Pancreas (tissue), 10 donors: ENCODE measurements at regions not wholly inside any gene's neighbourhood (a gene's known extent, or its start where the extent isn't known, plus 50 kb on each side); places are given as distances from the start of the nearest gene placed in this dataset.

ENCODE experiments used
- ATAC-seq, 4 donors: fragments of 200-7000 bp; cut with Tn5 transposase; one replicate each; pipeline versions ENCODE4 v1.8.0 to v1.9.1; 2020; ENCODE audit warnings: mild to moderate bottlenecking in 4 of 4, moderate library complexity in 4 of 4
- DNase-seq, 6 donors: peaks; one replicate each; pipeline ENCODE4 v3.0.0-alpha.2; 2020
- FAIRE-seq: peaks from 2 replicates; lab custom pipeline; 2012; peaks lifted over from hg19 to GRCh38; lab: Jason Lieb, UNC
- H3K27ac ChIP-seq, 4 donors: fragments of 200-600 bp; sonication (generic); 1 replicate in 3 of 4; 2 replicates in 1 of 4; pipeline versions ENCODE4 v1.5.0 to v1.8.0; 2020
- H3K27me3 ChIP-seq, 4 donors: fragments of 200-600 bp; one replicate each; pipeline ENCODE4 v1.8.0; 2021
- H3K36me3 ChIP-seq, 3 donors: fragments of 200-600 bp; sonication (generic) in 1 of 3; one replicate each; pipeline versions ENCODE4 v1.5.0 to v1.8.0; 2020 to 2021
- H3K4me1 ChIP-seq, 3 donors: fragments of 200-600 bp; one replicate each; pipeline ENCODE4 v1.8.0; 2021
- H3K4me3 ChIP-seq, 4 donors: fragments of 200-600 bp; sonication (generic) in 2 of 4; one replicate each; pipeline versions ENCODE4 v1.5.0 to v1.8.0; 2020 to 2021
- H3K9me3 ChIP-seq, 4 donors: fragments of 200-600 bp; one replicate each; pipeline ENCODE4 v1.8.0; 2021
- WGBS, 2 donors: extraction: QIAGEN DNeasy Blood & Tissue Kit; methylation state at CpG; one replicate each; pipeline ENCODE4 v1.1.7; 2013; 5-methylcytosine and 5-hydroxymethylcytosine counted together
- intact Hi-C, 3 donors: fragments of 100-400 bp; cut with DNase I; formaldehyde crosslinking; loops; one replicate each; pipeline versions ENCODE4 v1.11.1 to v1.14.2; 2022
- TF ChIP-seq, protein P1 (sequence below), 4 donors: fragments of 200-600 bp; sonication (generic) in 3 of 4; IDR thresholded peaks; one replicate each; pipeline versions ENCODE4 v1.5.0 to v1.8.0; 2021; ENCODE audit warnings: antibody characterized with exemption in 4 of 4
- donor health status: healthy with polysubstance abuse.
- donor health status: DM: no; HTN: no; CAD: no; lungs with moderate emphysema.
- donor health status: DM: no; HTN: no; CAD: no.
- donor health status: control.
- donor health status: control.
- donor health status: Bipolar disorder and iron deficiency.
- donor health status: DM: yes; HTN: yes; CAD: no.
- donor health status: DM: no; HTN: no; CAD: no.
- donor health status: DM: no; HTN: no; CAD: no.
- donor health status: DM: yes; HTN: yes; CAD: no.

DNA sequence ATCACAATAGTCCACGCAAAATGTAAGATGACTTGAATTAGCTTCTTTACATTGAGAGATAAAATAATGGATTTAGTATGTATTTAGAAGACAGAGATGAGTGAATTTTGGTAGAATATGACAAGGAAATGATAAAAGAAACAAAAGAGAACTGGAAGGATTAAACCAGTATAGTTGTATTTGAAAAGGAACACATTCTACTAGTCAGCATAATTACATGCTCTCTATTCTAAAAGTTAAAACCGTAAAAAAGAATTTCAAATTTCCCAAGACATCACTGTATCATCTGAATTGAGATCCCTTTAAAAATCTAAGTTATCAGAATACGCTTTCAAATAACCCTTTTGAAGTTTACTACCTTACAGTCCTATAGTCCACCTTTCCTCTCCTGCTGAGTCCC is 1156.7 kb upstream of the PCDH9 start:
- WGBS, 2 donors: 53 to 88% methylated on average over 3 of the region's 3 CpGs
- ATAC-seq (no peak), FAIRE-seq (no peak), DNase-seq (no peak)
- no peak overlapping the region for H3K4me3 ChIP-seq
- TF ChIP-seq, protein P1, sequence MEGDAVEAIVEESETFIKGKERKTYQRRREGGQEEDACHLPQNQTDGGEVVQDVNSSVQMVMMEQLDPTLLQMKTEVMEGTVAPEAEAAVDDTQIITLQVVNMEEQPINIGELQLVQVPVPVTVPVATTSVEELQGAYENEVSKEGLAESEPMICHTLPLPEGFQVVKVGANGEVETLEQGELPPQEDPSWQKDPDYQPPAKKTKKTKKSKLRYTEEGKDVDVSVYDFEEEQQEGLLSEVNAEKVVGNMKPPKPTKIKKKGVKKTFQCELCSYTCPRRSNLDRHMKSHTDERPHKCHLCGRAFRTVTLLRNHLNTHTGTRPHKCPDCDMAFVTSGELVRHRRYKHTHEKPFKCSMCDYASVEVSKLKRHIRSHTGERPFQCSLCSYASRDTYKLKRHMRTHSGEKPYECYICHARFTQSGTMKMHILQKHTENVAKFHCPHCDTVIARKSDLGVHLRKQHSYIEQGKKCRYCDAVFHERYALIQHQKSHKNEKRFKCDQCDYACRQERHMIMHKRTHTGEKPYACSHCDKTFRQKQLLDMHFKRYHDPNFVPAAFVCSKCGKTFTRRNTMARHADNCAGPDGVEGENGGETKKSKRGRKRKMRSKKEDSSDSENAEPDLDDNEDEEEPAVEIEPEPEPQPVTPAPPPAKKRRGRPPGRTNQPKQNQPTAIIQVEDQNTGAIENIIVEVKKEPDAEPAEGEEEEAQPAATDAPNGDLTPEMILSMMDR (IDR thresholded peaks at IDR 0.05): no peak
- H3K9me3 ChIP-seq: no peaks in the 10 kb centered on the region
- H3K36me3 ChIP-seq: no peaks in the 10 kb centered on the region
- H3K4me1 ChIP-seq: peaks cover 0 to 5% (median 0%) of the 10 kb centered on the region in 3 donors
- no peaks in the 10 kb centered on the region for H3K27me3 ChIP-seq
- intact Hi-C loops: no loop called here
- H3K27ac ChIP-seq: no peak overlapping the region

DNA sequence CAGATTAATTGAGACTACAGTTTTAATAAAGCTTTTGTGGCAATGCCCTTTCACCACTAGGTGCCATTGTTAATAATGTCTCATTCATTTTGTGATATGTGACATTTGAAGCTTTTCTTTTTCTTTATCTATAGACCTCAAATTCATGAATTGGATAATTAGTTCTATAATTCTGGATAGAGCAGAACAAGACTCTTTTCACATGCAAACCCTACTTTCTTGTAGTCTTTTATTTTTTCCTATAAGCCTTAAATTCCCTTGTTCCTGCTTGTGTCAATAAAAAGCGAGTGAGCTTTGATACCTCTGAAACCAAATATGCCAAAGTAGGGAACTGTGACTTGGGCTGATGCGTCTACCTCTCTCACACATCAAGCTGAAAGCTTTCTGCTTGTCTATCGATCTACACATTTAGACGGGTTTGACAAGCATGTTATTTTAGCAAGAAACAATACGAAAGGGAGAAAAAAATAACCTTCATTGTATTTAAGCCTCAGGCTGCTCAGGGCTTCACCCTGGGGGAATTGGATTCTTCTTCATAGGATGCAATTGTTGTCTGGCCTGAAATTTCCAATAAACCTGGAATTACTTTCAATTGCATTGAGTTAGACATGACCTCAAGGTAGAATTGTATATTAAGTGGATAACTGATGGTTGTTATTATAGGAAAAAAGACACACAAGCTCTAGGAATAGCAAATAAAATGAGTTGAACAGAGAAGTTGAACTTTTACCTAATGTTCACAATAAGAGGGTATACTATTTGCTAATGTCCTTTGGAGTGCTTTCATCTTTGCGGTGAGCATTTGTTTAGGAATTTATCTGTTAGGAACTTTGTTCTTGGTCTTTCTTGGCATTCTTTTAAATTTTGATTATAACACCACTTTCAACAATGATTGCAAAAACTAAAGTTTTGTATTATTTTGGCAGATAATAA is 1150.2 kb upstream of the PCDH9 start:
- Histone ChIP-seq H3K4me3 (no peak overlapping the region), H3K27ac (no peak overlapping the region), H3K36me3 (no peaks in the 10 kb centered on the region), H3K27me3 (no peaks in the 10 kb centered on the region), H3K4me1 (peaks cover 0 to 12% (median 4%) of the 10 kb centered on the region in 3 donors), H3K9me3 (no peaks in the 10 kb centered on the region)
- FAIRE-seq (no peak), DNase-seq (no peak), ATAC-seq (no peak)
- WGBS, 2 donors: 30 to 40% methylated on average over 6 of the region's 6 CpGs
- intact Hi-C loops: no loop called here
- TF ChIP-seq, protein P1 (IDR thresholded peaks at IDR 0.05): no peak

DNA sequence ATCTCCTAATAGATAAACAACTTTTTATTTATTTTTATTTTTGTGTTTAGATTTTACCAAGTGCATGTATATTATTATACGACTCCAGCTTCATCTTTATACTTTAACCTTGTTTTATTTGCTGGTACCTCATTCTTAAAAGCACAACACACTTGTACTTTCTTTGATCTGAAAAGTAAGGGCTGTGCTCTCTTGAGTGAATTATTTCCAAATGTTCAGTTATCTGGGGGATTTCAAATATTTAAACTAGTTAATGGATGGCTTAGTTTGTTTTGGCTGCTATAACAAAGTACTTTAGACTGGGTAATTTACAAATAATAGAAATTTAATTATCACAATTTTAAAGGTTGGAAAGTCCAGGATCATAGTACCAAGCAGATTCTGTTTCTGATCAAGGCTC is 1148.2 kb upstream of the PCDH9 start:
- intact Hi-C loops: no loop called here

DNA sequence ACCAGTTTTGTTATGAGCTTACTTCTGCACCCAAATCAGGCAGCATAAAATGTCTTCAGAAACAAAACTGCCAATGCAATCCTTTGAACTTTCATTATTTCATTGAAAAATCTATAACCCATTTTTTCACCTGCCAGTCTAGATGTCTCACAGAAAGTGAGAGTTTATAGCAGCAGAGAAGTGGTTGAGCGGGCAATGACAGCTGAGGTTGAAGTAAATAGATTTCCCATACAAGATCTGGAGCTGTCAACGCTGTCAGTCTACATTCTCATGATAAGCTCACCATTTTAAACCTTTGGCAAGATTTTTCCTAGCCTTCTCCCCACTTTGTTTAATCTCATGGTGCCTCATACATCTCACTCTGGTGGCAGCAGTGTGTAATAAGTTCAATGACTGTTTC is 1144.9 kb upstream of the PCDH9 start:
- 15 to 46% methylated on average over 2 of the region's 2 CpGs for WGBS, 2 donors
- H3K4me3 ChIP-seq: no peak overlapping the region
- DNase-seq (no peak), FAIRE-seq (no peak), ATAC-seq (no peak)
- no peak overlapping the region for H3K27ac ChIP-seq
- no peaks in the 10 kb centered on the region for H3K36me3 ChIP-seq
- H3K27me3 ChIP-seq: no peaks in the 10 kb centered on the region
- TF ChIP-seq, protein P1 (IDR thresholded peaks at IDR 0.05): no peak
- intact Hi-C loops: no loop called here
- H3K4me1 ChIP-seq: peaks cover 0 to 4% (median 3%) of the 10 kb centered on the region in 3 donors
- H3K9me3 ChIP-seq: no peaks in the 10 kb centered on the region

More for the DNA sequence above, 1148.2 kb upstream of the PCDH9 start:
- FAIRE-seq (no peak), ATAC-seq (no peak), DNase-seq (no peak)
- TF ChIP-seq, protein P1 (IDR thresholded peaks at IDR 0.05): no peak
- no peaks in the 10 kb centered on the region for H3K9me3 ChIP-seq
- peaks cover 0 to 12% (median 4%) of the 10 kb centered on the region in 3 donors for H3K4me1 ChIP-seq
- WGBS, 2 donors: 21 to 24% methylated on average over 1 of the region's 1 CpG
- no peaks in the 10 kb centered on the region for H3K27me3 ChIP-seq
- no peak overlapping the region for H3K4me3 ChIP-seq
- H3K36me3 ChIP-seq: no peaks in the 10 kb centered on the region
- no peak overlapping the region for H3K27ac ChIP-seq

DNA sequence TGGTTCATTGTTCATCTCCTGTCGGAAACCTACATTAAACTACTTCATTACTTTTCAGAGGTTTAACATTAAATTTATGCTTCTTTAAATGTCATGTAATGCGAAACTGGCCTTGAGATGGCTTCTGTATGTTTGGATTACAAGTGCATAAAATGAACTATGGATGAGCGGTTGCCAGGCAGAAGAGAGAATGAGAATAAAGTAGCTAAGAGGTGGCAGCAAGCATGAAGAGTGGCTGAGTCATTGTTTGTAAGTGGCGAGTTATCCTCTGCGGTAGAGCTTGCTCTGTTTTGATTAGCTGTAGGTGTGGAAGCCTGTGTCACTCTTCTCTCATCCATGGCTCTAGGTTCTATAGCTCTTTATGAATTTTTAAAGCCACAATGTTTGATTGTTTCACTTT is 1139.6 kb upstream of the PCDH9 start:
- TF ChIP-seq, protein P1 (IDR thresholded peaks at IDR 0.05): no peak
- intact Hi-C loops: no loop called here
- DNase-seq: no peak
- no peak overlapping the region for H3K27ac ChIP-seq
- H3K27me3 ChIP-seq: no peaks in the 10 kb centered on the region
- no peak for FAIRE-seq
- no peaks in the 10 kb centered on the region for H3K9me3 ChIP-seq
- H3K4me1 ChIP-seq: no peaks in the 10 kb centered on the region
- 47 to 71% methylated on average over 5 of the region's 5 CpGs for WGBS, 2 donors
- peak in 1 of 4 donors; percentile 44 for ATAC-seq
- H3K36me3 ChIP-seq: no peaks in the 10 kb centered on the region
- no peak overlapping the region for H3K4me3 ChIP-seq
